GM18507 (cell line): ENCODE measurements at regions not wholly inside any gene's neighbourhood (a gene's known extent, or its start where the extent isn't known, plus 50 kb on each side); places are given as distances from the start of the nearest gene placed in this dataset.

Experiments used
- DNase-seq: peaks from one replicate; pipeline ENCODE4 v3.0.0; 2011; ENCODE audit warnings: low read depth; ENCODE audit not compliant: insufficient read length; ENCODE audit errors: extremely low spot score
- FAIRE-seq: peaks from 2 replicates; lab custom pipeline; 2011; peaks lifted over from hg19 to GRCh38; lab: Jason Lieb, UNC

GRCh38 chr18:55858661-55859515, 270.9 kb upstream of the TCF4 start:
- FAIRE-seq = no peak
- DNase-seq = no peak

- no peak for FAIRE-seq
- no peak for DNase-seq
Observed at GRCh38 chr18:55857956-55858355, 270.0 kb upstream of the TCF4 start.

GRCh38 chr18:55857409-55857808, 269.4 kb upstream of the TCF4 start:
- FAIRE-seq (no peak), DNase-seq (no peak)

GRCh38 chr18:55856679-55857078, 268.7 kb upstream of the TCF4 start:
- no peak for FAIRE-seq
- no peak for DNase-seq

GRCh38 chr18:55856229-55856628, 268.2 kb upstream of the TCF4 start:
- FAIRE-seq = no peak
- DNase-seq = no peak

GRCh38 chr18:55853268-55853667, 265.3 kb upstream of the TCF4 start:
- DNase-seq = no peak
- FAIRE-seq = no peak

GRCh38 chr18:55850904-55851303, 262.9 kb upstream of the TCF4 start:
- FAIRE-seq (no peak), DNase-seq (no peak)

GRCh38 chr18:55849391-55849790, 261.4 kb upstream of the TCF4 start:
- FAIRE-seq (no peak), DNase-seq (no peak)

GRCh38 chr18:55847960-55848359, 260.0 kb upstream of the TCF4 start:
- FAIRE-seq (no peak), DNase-seq (no peak)

GRCh38 chr18:55845221-55845620, 257.2 kb upstream of the TCF4 start:
- FAIRE-seq (no peak), DNase-seq (no peak)

- FAIRE-seq = no peak
- no peak for DNase-seq
Observed at GRCh38 chr18:55844382-55844781, 256.4 kb upstream of the TCF4 start.

GRCh38 chr18:55841314-55841713, 253.3 kb upstream of the TCF4 start:
- DNase-seq = no peak

GRCh38 chr18:55840601-55841170, 252.7 kb upstream of the TCF4 start:
- no peak for DNase-seq
- FAIRE-seq = no peak

More at GRCh38 chr18:55841314-55841713, 253.3 kb upstream of the TCF4 start:
- no peak for FAIRE-seq

GRCh38 chr18:55839343-55839742, 251.4 kb upstream of the TCF4 start:
- DNase-seq (no peak), FAIRE-seq (no peak)

GRCh38 chr18:55838841-55839240, 250.8 kb upstream of the TCF4 start:
- no peak for FAIRE-seq
- DNase-seq = no peak

- no peak for FAIRE-seq
- DNase-seq = no peak
Observed at GRCh38 chr18:55838319-55838718, 250.3 kb upstream of the TCF4 start.

GRCh38 chr18:55833543-55833942, 245.6 kb upstream of the TCF4 start:
- FAIRE-seq (no peak), DNase-seq (no peak)

- DNase-seq = no peak
- no peak for FAIRE-seq
Observed at GRCh38 chr18:55830544-55830943, 242.6 kb upstream of the TCF4 start.

- DNase-seq = no peak
- FAIRE-seq = no peak
Observed at GRCh38 chr18:55821219-55821618, 233.2 kb upstream of the TCF4 start.

GRCh38 chr18:55819448-55819847, 231.5 kb upstream of the TCF4 start:
- no peak for DNase-seq

GRCh38 chr18:55818284-55818683, 230.3 kb upstream of the TCF4 start:
- FAIRE-seq = no peak

More at GRCh38 chr18:55819448-55819847, 231.5 kb upstream of the TCF4 start:
- no peak for FAIRE-seq

More at GRCh38 chr18:55818284-55818683, 230.3 kb upstream of the TCF4 start:
- DNase-seq = no peak
